ENCODE measurements at regions not wholly inside any gene's neighbourhood (a gene's known extent, or its start where the extent isn't known, plus 50 kb on each side); places are given as distances from the start of the nearest gene placed in this dataset.

DNA sequence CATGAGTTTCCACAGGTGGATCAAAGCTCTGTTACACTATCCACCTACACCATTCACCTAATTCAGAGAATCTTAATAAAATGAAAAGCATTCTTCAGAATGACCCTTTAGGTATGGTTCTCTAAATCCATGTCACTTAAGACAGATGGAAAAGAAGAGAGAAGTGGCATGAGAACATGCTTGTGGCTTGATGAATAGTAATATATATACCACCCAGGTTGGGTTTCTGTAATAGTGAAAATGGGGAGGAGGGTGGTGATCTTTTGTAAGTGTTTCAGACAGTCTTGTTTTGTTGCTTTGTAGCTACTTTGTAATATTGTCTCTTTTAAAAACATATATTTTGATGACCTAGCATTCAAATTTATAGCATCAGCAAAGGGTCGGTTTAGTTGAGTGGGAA lies 469.8 kb downstream of the USP25 start:
- DNase-seq (no peak), ATAC-seq (no peak)
- intact Hi-C loops (cut with DNase I): loop anchor here in 9 of 10 donors (5.0 to 10.0 kb wide), 5 partner anchors 105 to 223 kb away; no protein-coding TSS in a partner anchor
- 0 to 81% (median 0%) methylated on average over 1 of the region's 1 CpG for WGBS, 4 donors
- no peak overlapping the region for H3K27ac ChIP-seq
- no peaks in the 10 kb centered on the region for H3K27me3 ChIP-seq
- H3K4me3 ChIP-seq: no peak overlapping the region
- H3K4me1 ChIP-seq: peaks cover 0 to 12% (median 0%) of the 10 kb centered on the region in 12 donors
- TF ChIP-seq, protein P1, sequence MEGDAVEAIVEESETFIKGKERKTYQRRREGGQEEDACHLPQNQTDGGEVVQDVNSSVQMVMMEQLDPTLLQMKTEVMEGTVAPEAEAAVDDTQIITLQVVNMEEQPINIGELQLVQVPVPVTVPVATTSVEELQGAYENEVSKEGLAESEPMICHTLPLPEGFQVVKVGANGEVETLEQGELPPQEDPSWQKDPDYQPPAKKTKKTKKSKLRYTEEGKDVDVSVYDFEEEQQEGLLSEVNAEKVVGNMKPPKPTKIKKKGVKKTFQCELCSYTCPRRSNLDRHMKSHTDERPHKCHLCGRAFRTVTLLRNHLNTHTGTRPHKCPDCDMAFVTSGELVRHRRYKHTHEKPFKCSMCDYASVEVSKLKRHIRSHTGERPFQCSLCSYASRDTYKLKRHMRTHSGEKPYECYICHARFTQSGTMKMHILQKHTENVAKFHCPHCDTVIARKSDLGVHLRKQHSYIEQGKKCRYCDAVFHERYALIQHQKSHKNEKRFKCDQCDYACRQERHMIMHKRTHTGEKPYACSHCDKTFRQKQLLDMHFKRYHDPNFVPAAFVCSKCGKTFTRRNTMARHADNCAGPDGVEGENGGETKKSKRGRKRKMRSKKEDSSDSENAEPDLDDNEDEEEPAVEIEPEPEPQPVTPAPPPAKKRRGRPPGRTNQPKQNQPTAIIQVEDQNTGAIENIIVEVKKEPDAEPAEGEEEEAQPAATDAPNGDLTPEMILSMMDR (IDR thresholded peaks at IDR 0.05): no peak
- H3K36me3 ChIP-seq: no peaks in the 10 kb centered on the region
- peaks cover 0 to 17% (median 0%) of the 10 kb centered on the region in 12 donors for H3K9me3 ChIP-seq

DNA sequence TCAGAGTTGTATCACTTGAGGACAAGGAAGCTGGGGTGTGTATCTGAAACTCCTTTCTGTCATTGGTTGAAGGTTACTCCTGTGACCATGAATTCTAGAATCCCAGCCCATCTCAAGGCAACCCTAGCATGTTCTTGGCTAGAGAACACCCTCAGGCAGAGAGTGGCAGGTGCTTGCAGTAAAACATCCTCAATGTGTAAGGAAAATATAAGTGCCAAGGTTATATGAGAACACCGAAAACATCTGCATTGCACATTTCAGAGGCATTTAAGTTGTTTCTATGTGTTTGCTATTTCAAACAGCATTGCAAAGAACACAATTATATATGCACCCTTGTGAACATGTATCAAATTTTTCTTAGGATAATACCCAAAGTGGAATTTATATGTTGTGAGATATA lies 471.9 kb downstream of the USP25 start:
- no peak for DNase-seq
- WGBS, 4 donors: 90 to 99% (median 96%) methylated on average over 1 of the region's 1 CpG

DNA sequence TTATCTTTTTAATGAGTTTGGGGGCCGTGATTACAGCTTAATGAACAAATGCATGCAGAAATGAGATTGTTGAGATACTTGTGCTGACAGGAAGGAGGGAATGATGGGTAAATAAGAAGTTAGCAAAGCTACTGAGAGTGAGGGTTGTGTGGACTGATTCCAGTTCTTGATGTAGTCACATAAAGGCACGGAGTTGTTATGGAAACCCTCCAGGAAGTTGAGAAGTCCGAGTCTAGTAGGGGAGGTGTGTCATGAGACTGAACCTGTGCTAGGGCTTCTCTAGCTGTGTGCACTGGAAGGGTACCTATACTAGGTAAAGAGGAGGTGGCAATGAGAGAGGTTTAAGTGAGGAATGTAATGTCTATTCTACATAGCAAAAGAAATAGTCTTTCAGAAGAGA lies 475.7 kb downstream of the USP25 start:
- DNase-seq (no peak), ATAC-seq (no peak)
- no peak overlapping the region for H3K4me3 ChIP-seq
- no peaks in the 10 kb centered on the region for H3K27me3 ChIP-seq
- intact Hi-C loops (cut with DNase I): no loop called here
- no peaks in the 10 kb centered on the region for H3K36me3 ChIP-seq
- peaks cover 0 to 9% (median 0%) of the 10 kb centered on the region in 12 donors for H3K4me1 ChIP-seq
- TF ChIP-seq, protein P1 (IDR thresholded peaks at IDR 0.05): no peak
- TF ChIP-seq POLR2A (IDR thresholded peaks at IDR 0.05): no peak
- H3K9me3 ChIP-seq: peaks cover 0 to 1% (median 0%) of the 10 kb centered on the region in 12 donors
- WGBS, 4 donors: 63 to 74% (median 65%) methylated on average over 3 of the region's 3 CpGs
- H3K27ac ChIP-seq: no peak overlapping the region

More for the DNA sequence above, 471.9 kb downstream of the USP25 start:
- TF ChIP-seq, protein P1 (IDR thresholded peaks at IDR 0.05): no peak
- no peak for TF ChIP-seq POLR2A (IDR thresholded peaks at IDR 0.05)
- no peak for ATAC-seq
- intact Hi-C loops (cut with DNase I): no loop called here
- peaks cover 0 to 17% (median 0%) of the 10 kb centered on the region in 12 donors for H3K4me1 ChIP-seq
- H3K27me3 ChIP-seq: no peaks in the 10 kb centered on the region
- peaks cover 0 to 17% (median 0%) of the 10 kb centered on the region in 12 donors for H3K9me3 ChIP-seq
- H3K4me3 ChIP-seq: no peak overlapping the region
- H3K27ac ChIP-seq: no peak overlapping the region
- no peaks in the 10 kb centered on the region for H3K36me3 ChIP-seq

DNA sequence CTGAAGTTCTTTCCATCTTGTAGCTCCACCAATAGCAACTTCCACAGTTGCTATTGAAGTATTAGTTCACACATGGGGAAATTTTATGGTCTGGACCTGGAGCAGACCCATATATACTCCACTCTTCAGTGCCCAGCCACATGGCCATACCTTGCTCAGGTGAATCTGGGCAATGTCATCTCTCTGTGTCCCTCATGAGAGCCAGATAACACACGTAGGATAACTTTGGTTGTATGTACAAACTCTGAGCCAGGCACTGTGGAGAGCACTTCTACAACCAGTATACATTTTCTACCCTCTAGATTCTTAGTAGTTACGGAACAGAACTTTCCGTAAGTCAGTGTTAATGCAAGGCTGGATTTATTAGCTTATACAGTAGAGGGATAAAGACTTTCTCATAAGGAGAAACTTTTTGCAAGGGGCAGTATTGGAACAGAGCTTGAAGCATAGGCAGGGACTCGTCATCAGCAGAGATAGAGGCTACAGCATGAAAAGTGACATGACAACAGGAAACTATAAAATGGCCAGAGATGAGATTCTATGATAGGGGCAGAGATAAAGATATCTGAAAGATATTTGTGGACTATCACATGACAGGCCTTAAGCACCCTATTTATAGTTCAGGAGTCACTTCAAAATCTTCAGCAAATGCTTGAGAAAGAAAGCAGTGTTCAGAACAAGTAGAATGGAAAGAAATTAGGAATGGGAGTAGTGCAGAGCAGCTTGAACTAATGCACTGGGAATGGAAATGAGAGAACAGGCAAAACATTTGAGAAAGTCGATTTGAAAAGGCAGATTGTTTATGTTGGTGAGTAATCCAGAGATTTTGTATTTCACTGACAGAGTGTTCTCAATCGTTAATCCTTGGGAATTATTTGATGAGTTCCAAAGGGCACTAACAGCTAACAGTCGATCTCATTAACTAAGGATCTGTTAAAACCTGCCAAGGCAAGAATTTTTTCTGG lies 481.8 kb downstream of the USP25 start:
- Histone ChIP-seq H3K27ac (peak overlapping the region in 11 of 12 donors; percentile 4 to 67 (median 40)), H3K27me3 (no peaks in the 10 kb centered on the region), H3K36me3 (no peaks in the 10 kb centered on the region), H3K4me3 (peak overlapping the region in 6 of 12 donors; percentile 0 to 44 (median 18)), H3K4me1 (peaks cover 0 to 57% (median 16%) of the 10 kb centered on the region in 12 donors), H3K9me3 (no peaks in the 10 kb centered on the region)
- DNase-seq: no peak
- TF ChIP-seq, protein P1 (IDR thresholded peaks at IDR 0.05): no peak
- TF ChIP-seq POLR2A (IDR thresholded peaks at IDR 0.05): no peak
- peak in 3 of 4 donors; percentile 29 to 53 (median 50) for ATAC-seq
- WGBS, 4 donors: 50 to 62% (median 58%) methylated on average over 7 of the region's 7 CpGs
- intact Hi-C loops (cut with DNase I): loop anchor here in 1 of 10 donors (10.0 kb wide), 1 partner anchor 73 kb away; no protein-coding TSS in a partner anchor

Data from heart left ventricle (tissue), 16 donors.